GM12891 (cell line): ENCODE measurements at regions not wholly inside any gene's neighbourhood (a gene's known extent, or its start where the extent isn't known, plus 50 kb on each side); places are given as distances from the start of the nearest gene placed in this dataset.

Experiments used
- PAX5 ChIP-seq: IDR thresholded peaks from 2 replicates; pipeline ENCODE4 v1.6.1; 2011; ENCODE audit warnings: low read length, moderate library complexity, mild to moderate bottlenecking; ENCODE audit not compliant: insufficient read depth, severe bottlenecking
- POLR2A ChIP-seq: IDR thresholded peaks from 2 replicates; pipeline ENCODE4 v1.6.1; 2011; ENCODE audit warnings: low read depth, low read length, control low read depth
- POLR2AphosphoS5 ChIP-seq: IDR thresholded peaks from 2 replicates; pipeline ENCODE4 v1.6.1; 2011; ENCODE audit warnings: low read depth, low read length, control low read depth
- POU2F2 ChIP-seq: IDR thresholded peaks from 2 replicates; pipeline ENCODE4 v1.6.1; 2011; ENCODE audit warnings: low read depth, mild to moderate bottlenecking, control low read depth, low read length, moderate library complexity
- SPI1 ChIP-seq: IDR thresholded peaks from 2 replicates; pipeline ENCODE4 v1.6.1; 2011; ENCODE audit warnings: low read depth, low read length, control low read depth
- TAF1 ChIP-seq: IDR thresholded peaks from 2 replicates; pipeline ENCODE4 v1.6.1; 2011; ENCODE audit warnings: low read depth, low read length, control low read depth

- TF ChIP-seq POLR2A, result no peak
- TF ChIP-seq SPI1, result no peak
- TF ChIP-seq POLR2AphosphoS5, result no peak
- no peak for TF ChIP-seq TAF1
- TF ChIP-seq POU2F2, result no peak
- no peak for TF ChIP-seq PAX5
These were observed 160.9 kb upstream of the IVNS1ABP start for GRCh38 chr1:185477638-185478580.
